Stimulated activated CD4-positive, alpha-beta T cell treated with anti-CD3 and anti-CD28 coated beads, Interleukin-15, amount 100 ng/mL, for 24 hours (primary cell): ENCODE measurements at regions not wholly inside any gene's neighbourhood (a gene's known extent, or its start where the extent isn't known, plus 50 kb on each side); places are given as distances from the start of the nearest gene placed in this dataset.

Experiments used
- DNase-seq: peaks from one replicate; pipeline ENCODE4 v3.0.0-alpha.2; 2020

- peak; percentile 26 for DNase-seq
Observed at GRCh38 chr12:126663304-126664094, 1598.3 kb downstream of the AACS start.

GRCh38 chr12:126667339-126667738 is 1599.6 kb upstream of the TMEM132C start:
- no peak for DNase-seq

GRCh38 chr12:126668538-126668937 is 1598.4 kb upstream of the TMEM132C start:
- DNase-seq, result no peak

GRCh38 chr12:126668961-126669360 is 1598.0 kb upstream of the TMEM132C start:
- DNase-seq, result no peak

- no peak for DNase-seq
Observed at GRCh38 chr12:126676434-126676833, 1590.5 kb upstream of the TMEM132C start.

- no peak for DNase-seq
Observed at GRCh38 chr12:126681676-126682075, 1585.3 kb upstream of the TMEM132C start.

GRCh38 chr12:126684703-126685102 is 1582.3 kb upstream of the TMEM132C start:
- DNase-seq, result no peak

GRCh38 chr12:126685636-126686035 is 1581.3 kb upstream of the TMEM132C start:
- no peak for DNase-seq

GRCh38 chr12:126688556-126688955 is 1578.4 kb upstream of the TMEM132C start:
- DNase-seq, result no peak

GRCh38 chr12:126700096-126700495 is 1566.9 kb upstream of the TMEM132C start:
- DNase-seq, result no peak

- DNase-seq, result no peak
Observed at GRCh38 chr12:126704609-126705008, 1562.4 kb upstream of the TMEM132C start.

- no peak for DNase-seq
Observed at GRCh38 chr12:126706300-126706699, 1560.7 kb upstream of the TMEM132C start.

GRCh38 chr12:126708492-126708896 is 1558.5 kb upstream of the TMEM132C start:
- DNase-seq, result peak; percentile 21

- DNase-seq, result no peak
Observed at GRCh38 chr12:126718365-126718764, 1548.6 kb upstream of the TMEM132C start.

GRCh38 chr12:126719912-126720705 is 1546.9 kb upstream of the TMEM132C start:
- DNase-seq, result no peak

GRCh38 chr12:126726481-126727217 is 1540.3 kb upstream of the TMEM132C start:
- DNase-seq, result peak; percentile 13

- no peak for DNase-seq
Observed at GRCh38 chr12:126727218-126728075, 1539.5 kb upstream of the TMEM132C start.

GRCh38 chr12:126734296-126734695 is 1532.7 kb upstream of the TMEM132C start:
- DNase-seq, result no peak

- DNase-seq, result no peak
Observed at GRCh38 chr12:126734710-126735109, 1532.3 kb upstream of the TMEM132C start.

- DNase-seq, result no peak
Observed at GRCh38 chr12:126741536-126742240, 1525.3 kb upstream of the TMEM132C start.

- no peak for DNase-seq
Observed at GRCh38 chr12:126742241-126742641, 1524.7 kb upstream of the TMEM132C start.
